Islet precursor cell (in vitro differentiated cells): ENCODE measurements at regions not wholly inside any gene's neighbourhood (a gene's known extent, or its start where the extent isn't known, plus 50 kb on each side); places are given as distances from the start of the nearest gene placed in this dataset.
"Not testable (repeated sequence)": the region's sequence is repeated elsewhere in the genome, so short reads cannot be mapped to it uniquely, and the experiment has no call there.

Source experiments
- DNase-seq: peaks from one replicate; pipeline ENCODE4 v3.0.0-alpha.2; 2018

DNA sequence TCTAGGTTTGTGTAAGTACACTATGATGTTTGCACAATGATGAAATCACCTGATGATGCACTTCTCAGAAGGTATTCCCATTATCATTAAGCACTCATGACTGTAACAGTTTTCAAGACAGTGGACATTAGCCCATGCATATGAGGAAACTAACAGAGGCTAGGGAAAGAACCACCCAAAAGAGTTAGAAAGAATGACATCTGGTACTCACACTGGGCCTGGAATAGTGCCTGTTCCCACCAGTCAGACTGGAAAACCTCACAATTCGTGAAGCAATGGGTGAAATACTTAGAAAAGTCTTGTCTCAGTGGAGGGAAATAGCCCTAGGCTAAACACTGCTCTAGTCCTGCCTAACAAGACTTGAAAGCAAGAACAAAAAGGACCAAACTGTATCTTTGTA is 117.4 kb upstream of the GDNF start:
- no peak for DNase-seq

DNA sequence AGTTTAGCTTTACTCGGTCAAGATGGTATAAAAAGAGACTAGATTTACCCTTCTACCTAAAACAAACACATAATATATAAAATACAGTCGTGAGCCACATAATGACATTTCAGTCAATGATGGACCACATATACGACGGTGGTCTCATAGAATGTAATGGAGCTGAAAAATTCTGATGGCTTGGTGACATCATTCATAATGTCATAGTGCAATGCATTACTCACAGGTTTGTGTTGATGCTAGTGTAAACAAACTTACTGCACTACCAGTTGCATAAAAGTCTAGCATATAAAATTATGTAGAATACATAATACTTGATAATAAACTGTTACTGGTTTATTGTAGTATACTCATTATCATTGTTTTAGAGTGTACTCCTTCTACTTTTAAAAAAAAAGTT is 115.9 kb upstream of the GDNF start:
- DNase-seq: no peak

DNA sequence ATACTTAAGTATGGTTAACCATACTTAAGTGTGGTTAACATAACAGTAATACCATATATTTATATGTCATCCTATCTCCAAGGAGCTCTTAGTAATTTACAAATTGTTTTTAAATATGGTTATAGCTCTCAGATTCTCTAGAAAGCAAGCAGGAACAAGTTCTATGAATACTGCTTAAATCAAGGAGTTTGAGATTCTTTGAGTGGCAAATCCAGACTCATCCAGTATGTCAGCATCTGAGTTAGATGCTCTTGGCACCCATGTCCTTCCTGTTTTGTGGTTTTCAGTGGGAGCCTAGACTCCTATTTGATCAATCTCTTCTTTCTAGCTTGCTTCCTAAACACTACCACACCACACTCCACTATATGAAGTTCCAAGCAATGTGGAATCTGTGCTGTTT is 114.7 kb upstream of the GDNF start:
- DNase-seq: no peak

DNA sequence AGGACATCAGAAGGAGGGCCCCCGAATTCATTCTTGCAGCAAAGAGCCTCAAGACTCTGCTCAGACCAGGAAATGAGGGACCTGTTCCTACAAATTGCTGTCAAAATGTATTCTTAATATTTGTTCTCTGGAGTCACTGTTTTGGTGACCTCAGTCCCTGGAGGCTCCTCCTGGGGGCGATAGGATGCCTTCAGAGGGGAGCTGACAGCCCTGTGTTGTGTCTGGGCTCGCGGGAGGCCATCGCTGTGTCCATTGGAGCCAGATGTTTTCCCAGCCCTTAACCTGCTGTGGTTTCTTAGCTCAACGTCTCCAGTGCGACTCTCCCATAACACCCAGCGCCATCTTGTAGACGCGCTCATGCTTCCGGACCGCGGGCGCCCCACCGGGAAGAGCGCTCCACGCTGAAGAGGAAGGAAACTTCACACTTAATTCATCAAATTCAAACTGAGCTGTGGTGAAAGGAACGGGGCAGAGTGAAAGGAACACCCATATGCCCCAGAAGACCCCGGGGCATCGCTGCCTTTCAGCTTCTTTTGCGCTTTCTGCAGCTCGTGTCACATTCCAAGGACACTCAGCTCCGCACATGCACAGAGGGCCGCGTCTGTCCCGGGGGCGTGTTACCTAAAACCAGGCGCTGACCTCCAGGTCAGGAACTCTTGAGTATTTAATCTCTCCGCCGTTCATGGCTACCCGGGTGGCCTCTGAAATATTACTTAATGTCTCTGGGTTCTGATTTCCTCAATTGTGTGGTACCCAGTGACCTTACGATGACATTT is 112.3 kb upstream of the GDNF start:
- DNase-seq: no peak

DNA sequence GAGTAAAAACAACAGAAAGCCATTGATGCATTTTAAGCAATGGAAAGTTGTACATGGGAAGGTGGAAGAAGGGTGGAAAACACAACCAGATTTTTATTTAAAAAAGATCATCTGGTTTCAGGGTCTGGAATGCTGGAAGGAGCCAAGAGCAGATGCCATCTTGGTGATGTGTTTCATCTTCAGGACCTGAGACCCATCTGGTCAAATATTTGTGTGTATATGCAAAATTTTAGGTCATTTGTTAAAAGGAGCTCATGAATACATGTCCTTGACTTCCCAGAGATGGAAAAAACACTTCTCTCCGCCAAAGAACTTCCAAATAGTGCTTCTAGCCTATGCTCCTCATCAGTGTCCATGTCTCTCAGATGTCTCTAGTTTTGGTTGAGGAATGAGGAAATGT is 110.6 kb upstream of the GDNF start:
- DNase-seq: no peak

DNA sequence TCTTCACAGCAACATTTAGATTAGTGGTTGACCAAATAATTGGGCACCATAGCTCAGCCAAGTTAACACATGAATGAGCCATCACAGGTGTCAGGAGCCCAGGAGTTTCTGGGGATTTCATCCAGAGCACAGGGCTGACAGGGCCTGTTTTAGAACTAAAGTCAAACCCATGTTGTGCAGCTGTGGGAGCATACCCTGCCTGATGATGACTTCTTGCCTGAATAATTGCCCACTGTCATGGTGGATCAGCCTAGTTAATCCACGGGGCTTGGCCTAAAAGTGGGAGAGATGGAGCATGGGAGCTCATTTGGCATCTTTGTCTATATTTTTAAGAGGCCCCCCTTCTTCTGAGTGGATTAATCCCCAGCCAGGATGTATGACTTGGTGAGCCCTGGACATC is 105.6 kb upstream of the GDNF start:
- no peak for DNase-seq

DNA sequence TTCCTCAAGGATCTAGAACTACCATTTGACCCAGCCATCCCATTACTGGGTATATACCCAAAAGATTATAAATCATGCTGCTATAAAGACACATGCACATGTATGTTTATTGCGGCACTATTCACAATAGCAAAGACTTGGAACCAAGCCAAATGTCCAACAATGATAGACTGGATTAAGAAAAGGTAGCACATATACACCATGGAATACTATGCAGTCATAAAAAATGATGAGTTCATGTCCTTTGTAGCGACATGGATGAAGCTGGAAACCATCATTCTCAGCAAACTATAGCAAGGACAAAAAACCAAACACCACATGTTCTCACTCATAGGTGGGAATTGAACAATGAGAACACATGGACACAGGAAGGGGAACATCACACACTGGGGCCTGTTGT is 103.3 kb upstream of the GDNF start:
- DNase-seq: not testable (repeated sequence)

DNA sequence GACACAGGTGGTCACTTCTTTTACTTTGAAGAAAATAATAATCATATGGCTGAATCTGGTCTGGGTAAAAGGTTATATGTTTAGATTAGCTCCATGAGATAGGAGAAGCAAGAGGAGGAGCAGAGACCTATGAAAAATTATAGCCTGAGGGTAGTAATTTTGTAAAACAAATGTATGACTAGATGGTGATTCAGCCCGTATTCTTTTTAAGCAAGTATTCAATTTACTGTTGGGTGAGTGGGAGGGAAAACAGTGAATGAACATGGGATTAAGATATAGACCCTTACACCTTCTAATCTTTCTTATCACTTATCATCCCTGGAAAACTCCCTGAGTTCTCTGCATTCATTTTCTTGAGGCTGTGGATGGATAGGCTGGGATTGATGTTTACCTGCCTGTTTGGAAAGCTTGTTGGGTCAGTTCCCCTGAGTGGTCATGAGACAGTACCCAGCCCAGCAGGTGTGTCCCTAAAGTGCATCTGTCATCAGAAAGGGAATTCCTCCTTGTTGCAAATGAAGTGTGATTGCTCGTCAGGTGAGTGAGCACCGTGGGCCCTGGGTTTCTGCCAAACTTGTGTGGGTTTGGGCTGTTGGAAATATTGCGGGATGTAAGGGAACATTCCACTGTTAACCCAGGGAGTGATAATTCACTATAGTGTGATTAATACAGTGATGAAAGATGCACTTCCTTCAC is 101.2 kb upstream of the GDNF start:
- no peak for DNase-seq

DNA sequence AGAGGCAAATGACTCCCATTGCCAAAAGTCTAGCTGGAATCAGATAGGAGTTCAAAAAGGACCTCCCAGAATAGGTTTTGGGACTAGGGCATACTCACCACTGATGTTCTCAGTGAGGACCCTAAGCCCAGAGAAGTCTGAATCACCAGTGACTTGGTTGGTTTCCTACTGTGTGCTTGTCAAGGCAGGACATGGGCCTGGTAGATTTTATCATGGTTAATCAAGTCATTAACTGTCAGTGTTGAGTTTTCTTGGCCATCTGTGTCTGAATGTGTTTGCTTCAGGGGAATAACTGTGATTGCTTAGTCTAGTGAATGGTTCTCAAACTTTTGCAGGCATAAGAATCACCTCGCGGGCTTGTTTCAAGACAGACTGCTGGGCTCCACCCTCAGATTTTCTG is 99.0 kb upstream of the GDNF start:
- no peak for DNase-seq

DNA sequence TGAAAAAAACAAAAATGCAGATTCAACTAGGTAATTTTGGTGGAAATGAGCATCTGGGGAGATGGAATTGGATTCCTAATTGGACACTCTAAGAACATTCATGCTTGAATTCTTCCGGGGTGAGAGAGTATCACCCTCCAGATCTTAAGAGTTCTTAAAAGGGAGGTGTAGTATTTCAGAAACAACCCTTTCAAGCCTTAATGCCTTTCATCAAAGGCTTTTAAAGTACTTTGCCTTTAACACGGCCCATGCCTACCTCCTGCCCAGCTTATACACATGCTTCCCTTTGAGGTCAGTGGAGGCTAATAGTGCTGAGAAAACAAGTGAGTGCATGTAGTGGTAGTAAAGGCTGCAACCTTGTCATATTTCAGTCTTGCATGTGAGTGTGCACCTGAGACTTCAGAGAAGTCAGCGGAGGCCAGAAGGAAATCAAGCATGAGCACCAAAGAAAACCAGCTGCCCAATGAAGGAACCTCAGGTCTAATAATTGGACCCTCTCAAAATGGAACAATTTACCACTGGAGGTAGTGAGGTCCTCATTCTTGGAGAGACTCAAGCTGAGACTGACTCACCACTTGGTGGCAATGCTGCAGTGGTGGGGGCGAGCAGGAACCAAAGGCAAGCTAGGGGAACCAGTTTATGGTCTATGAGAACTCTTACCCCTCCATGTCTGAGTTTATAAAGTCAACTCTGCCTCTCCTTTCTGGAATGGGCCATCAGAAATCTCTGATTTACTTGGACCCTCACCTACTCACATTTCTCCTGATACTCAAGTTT is 98.4 kb upstream of the GDNF start:
- no peak for DNase-seq

DNA sequence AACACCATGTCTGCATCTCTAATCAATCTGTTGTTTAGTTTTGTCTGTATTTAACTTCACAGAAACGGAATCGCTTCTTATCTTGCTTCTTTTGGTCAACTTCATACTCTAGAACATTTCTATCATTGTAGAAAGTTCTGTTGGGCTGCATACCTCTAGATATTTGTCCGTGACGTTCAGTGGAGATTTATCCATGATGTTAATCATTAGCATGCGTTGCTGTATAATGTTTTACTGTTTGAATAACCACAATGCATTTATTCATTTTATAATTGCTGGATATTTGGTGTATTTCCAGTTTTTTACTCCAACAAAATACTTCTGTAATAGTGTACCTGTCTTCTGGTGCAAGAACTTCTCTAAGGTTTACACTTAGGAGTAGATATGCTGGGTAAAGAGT is 96.2 kb upstream of the GDNF start:
- no peak for DNase-seq

DNA sequence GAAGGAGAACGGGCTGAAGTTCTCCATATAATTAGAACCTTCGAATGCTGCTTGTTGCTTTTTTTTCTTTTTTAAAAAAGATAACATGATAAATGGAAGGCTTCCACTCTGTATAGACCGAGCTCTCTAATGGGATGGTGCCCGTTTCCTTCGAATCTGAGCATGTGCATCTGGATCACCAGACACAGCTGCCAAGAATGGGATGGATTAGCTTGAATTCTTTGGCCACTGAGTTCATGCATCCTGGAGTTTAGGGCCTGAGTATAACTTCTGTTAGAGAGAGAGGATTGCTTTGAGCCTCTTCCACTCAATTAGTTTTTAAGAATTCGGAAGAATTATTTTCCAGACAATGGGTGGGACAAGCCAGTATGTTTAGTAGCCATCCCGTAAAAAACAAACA is 93.7 kb upstream of the GDNF start:
- no peak for DNase-seq

DNA sequence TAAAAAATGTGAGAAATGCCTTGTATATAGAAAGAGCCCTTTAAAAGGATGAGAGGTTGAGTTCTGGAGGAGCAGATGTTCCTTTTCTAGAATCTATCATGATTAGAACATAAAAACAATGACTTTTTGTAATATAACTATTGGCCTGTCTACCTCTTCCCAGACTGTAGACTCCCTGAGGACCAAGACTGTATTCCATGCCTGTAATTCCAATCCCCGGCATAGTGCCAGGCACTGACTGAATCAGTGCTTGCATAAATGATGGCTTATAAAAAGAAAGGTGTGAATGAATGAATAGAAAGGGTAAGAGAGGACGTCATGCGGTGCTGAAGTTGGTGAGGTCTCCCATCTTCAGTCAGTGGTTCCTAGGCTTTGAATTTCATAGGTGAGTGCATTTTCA is 92.6 kb upstream of the GDNF start:
- no peak for DNase-seq

DNA sequence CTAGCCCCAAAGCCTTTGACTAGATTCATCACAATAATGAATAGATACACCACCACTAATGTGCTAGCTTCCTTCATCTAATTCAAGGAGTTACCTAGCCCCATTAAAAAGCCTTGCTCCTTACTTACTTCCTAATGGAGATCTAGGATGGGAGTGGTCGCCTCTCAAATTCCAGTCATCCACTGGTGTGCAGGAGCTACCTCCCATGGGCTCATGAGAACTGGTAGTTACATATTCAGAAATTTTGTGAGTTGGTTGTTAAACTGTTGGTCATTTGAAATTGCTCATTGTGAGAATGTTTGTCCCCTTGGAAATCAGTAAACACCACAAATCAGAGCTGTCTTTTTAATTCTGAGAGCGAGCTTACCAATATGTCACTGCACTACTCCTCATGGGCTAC is 91.7 kb upstream of the GDNF start:
- no peak for DNase-seq

DNA sequence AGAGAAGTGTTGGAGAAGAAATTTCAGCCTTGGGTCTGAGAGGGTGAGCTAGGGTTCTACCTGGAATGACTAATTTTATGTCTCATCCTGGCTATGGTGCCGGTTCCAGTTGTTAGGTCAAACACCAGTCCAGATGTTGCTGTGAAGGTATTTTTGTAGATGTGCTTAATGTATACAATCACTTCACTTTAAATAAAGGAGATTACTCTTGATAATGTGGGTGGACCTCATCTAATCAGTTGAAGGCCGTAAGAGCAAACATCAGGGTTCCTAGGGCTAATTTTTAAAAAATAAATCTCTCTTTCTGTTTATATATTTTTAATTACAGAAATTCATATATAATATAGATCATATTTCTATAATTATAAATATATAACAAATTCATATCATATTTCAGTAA is 90.5 kb upstream of the GDNF start:
- no peak for DNase-seq

DNA sequence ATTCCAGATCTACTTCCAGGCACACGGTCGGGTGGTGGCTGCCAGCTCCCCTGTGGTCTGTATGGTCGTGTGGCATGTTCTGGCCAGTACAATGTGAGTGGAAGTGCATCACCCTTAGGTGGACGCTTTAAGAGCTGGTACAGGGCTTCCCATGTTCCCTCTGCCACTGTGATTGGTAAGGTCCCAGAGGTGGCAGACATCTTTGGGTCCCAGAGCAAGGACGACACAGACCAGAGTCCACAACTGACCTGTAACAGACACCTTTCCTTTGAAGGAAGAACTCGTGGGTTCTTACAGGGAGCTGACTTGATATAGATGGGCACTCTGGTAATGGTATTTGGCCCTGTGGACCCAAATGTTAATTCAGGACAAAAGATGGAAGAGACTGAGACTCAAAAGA is 90.0 kb upstream of the GDNF start:
- no peak for DNase-seq

DNA sequence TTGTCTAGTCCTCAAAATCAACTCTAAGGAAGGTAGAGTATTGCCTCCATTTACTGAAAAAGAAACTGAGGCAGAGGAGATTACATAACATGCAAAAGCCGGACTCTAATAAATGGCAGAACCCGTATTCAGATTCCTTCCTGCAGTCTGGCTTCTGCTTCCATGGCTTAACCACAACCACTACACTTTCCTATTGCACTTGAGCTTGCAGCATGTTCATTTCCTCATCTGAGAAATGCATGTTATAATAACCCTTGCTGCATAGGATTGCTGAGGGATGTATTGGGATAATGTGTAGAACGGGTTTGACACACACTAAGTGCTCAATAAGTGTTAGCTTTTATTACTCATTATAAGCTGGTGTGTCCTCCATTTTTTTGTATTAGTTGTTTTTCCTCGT is 87.9 kb upstream of the GDNF start:
- not testable (repeated sequence) for DNase-seq

DNA sequence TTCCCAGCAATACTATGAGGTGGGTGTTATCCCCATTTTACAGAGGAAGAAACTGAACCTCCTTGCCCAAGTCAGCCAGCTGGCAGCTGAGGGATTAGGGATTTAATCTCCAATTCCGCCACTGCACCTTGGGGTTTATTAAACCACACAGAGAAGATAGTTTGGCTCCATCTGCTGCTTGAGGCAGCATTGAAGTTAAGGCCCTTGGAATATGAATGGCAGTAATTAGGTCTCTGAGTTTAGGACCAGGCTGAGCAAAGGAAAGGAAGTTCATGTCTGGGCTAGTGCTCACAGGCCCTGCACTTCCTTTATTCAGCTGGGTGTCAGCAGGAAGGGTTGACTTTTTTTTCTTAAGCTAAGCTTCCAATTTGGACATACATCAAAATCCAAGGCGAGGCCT is 86.9 kb upstream of the GDNF start:
- DNase-seq: no peak

DNA sequence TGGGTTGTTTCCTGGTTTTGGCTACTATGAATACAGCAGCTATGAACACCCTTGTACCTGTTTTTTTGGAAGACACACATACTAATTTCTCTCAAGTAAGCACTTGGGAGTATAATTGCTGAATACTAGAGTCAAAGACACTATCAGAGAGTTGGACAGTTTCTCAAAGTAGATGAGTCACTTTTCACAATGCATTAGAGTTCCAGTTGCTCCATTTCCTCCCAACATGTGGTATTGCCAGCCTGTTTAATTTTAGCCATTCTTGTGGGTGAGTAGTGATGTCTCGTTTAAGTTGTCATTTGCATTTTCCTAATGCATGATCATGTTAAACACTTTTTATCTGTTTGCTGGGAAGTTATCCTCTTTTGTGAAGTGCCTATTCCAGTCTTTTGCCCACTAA is 81.6 kb upstream of the GDNF start:
- no peak for DNase-seq

DNA sequence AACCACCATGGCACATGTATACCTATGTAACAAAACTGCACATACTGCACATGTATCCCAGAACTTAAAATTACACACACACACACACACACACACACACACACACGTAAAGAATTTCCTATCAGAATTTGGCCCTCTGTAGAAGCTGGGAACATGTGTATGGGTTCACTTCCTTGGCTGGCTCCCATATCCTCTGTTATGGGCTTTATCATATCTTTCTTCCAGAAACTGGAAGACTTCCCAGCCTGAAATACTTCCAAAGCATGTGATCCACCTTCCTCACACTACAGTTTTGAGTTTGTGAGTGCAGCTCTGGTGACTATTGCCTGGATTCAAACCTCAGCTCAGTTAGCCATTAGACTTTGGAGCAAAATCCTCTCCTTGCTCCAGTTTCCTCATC is 78.6 kb upstream of the GDNF start:
- no peak for DNase-seq

DNA sequence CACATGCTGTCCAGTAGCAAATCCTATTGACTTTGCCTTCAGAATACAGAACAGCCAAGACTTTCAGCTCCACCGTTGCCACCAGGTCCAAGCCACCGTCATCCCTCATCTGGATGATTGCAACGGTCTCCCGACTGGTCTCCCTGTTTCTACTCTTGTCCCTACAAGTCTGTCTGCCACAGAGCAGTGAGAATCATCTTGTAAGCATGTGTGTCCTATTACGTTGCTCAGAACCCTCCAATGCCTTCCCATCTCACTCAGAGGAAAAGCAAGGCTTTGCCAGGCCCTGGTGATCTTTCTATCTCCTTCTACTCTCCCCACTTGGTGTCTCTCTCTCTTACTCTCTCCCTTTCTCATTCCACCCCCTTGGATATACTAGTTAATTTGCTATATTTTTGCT is 76.7 kb upstream of the GDNF start:
- no peak for DNase-seq

DNA sequence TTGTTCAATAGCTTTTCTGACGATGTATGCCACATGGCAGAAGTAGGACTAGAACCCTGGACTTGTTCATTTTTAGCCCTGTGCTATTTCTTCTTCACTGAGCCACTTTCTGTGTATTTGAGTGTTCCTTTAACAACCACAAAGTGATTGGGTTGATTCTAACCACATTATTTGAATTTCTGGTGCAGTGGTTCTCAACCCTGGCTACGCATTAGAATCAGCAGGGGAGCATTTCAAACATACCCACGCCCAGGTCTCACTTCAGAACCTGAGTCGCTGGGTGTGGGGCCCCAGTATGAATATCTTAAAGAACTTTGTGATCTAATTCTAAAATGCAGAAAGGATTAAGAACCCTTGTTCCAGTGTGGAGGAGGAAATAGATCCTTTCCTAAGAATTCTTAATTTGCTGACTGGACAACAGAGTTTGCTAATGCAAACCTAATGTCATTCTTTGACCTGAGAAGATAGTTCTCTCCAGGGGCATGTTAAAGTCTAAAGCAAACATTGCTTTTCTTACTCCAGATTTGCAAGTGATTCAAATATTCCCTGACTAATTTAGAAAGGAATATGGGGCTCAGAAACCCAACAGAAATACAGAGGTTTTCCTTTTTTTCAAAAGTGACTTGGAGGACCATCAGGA is 75.4 kb upstream of the GDNF start:
- DNase-seq: no peak

DNA sequence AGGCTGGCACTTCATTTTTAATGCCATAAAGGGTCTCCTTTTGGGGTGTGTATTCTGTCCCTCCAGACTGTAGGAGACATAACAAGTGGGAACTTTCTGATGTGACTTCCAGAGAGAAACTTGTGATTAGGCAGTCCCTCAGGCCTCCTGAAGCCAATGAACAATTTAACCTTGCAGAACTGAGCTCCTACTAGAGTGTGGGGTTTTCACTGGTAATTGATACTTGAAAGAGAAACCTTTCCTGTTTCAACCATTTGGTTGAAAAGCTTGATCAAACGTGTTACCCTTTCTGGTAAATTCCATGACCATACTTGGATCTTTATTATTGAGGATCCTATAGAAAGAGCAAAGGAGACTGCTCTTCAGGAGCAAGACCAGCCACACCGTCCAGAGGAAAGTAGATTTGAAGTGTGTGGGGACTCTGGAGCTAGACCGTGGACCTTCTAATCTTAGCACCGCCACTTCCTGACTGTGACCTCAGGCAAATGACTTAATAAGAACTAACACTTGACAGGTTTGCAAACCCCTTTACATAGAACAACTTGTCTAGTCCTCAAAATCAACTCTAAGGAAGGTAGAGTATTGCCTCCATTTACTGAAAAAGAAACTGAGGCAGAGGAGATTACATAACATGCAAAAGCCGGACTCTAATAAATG is 69.9 kb upstream of the GDNF start:
- DNase-seq: not testable (repeated sequence)
